SK-N-SH (cell line): ENCODE measurements at regions not wholly inside any gene's neighbourhood (a gene's known extent, or its start where the extent isn't known, plus 50 kb on each side); places are given as distances from the start of the nearest gene placed in this dataset.

ENCODE experiments used
- CTCF ChIA-PET: fragments of 300-600, 350-600 bp; formaldehyde crosslinking; extraction: SDS; loops from one replicate; lab custom pipeline; 2021; lab: Yijun Ruan, JAX
- POLR2A ChIA-PET: fragments of 350-600 bp; sonication (Branson Sonifier 250); formaldehyde crosslinking; extraction: SDS; loops from one replicate; lab custom pipeline; 2020; ENCODE audit warnings: antibody characterized with exemption, inconsistent platforms; lab: Yijun Ruan, JAX
- DNase-seq: peaks from one replicate; pipeline ENCODE4 v3.0.0; 2012
- H2AFZ ChIP-seq: fragments of 200-600 bp; sonication (generic); 2 replicates; pipeline ENCODE4 v1.8.1; 2016; ENCODE audit warnings: antibody characterized with exemption, mild to moderate bottlenecking, low read depth
- H3F3A ChIP-seq: fragments of 200-600 bp; sonication (generic); replicated peaks from 2 replicates; pipeline ENCODE3; 2016; ENCODE audit warnings: antibody characterized with exemption, mild to moderate bottlenecking; ENCODE audit not compliant: insufficient read depth
- H3K27ac ChIP-seq, 2 experiments: fragments of 200-500 bp in 1 of 2; fragments of 200-600 bp in 1 of 2; sonication (Bioruptor generic) in 1 of 2; sonication (generic), shearing (Covaris generic) in 1 of 2; 2 replicates each; pipeline versions ENCODE4 v1.5.1 to v1.6.1; 2014 to 2016; ENCODE audit warnings: low read depth in 2 of 2, inconsistent platforms in 1 of 2, low read length in 1 of 2, mild to moderate bottlenecking in 1 of 2, mixed read lengths in 1 of 2
- H3K27me3 ChIP-seq: fragments of 200-600 bp; sonication (generic), shearing (Covaris generic); 2 replicates; pipeline ENCODE4 v1.6.1; 2016; ENCODE audit warnings: mixed run types; ENCODE audit not compliant: insufficient read depth
- H3K36me3 ChIP-seq, 2 experiments: fragments of 200-500 bp in 1 of 2; fragments of 200-600 bp in 1 of 2; sonication (Bioruptor generic) in 1 of 2; sonication (generic) in 1 of 2; replicated peaks in 1 of 2; 2 replicates each; pipeline versions ENCODE3 to v1.5.1; 2014 to 2016; ENCODE audit warnings: low read length in 1 of 2, mild to moderate bottlenecking in 1 of 2; ENCODE audit not compliant: insufficient read depth in 2 of 2, control insufficient read depth in 1 of 2
- H3K4me1 ChIP-seq, 2 experiments: fragments of 200-500 bp in 1 of 2; fragments of 200-600 bp in 1 of 2; sonication (Bioruptor generic) in 1 of 2; sonication (generic), shearing (Covaris generic) in 1 of 2; 2 replicates each; pipeline versions ENCODE4 v1.5.1 to v1.6.1; 2014 to 2016; ENCODE audit warnings: low read depth in 1 of 2, low read length in 1 of 2, mixed run types in 1 of 2; ENCODE audit not compliant: insufficient read depth in 2 of 2, control insufficient read depth in 1 of 2
- H3K4me2 ChIP-seq: fragments of 200-600 bp; sonication (generic), shearing (Covaris generic); 2 replicates; pipeline ENCODE4 v1.6.1; 2017; ENCODE audit warnings: mixed run types
- H3K4me3 ChIP-seq, 2 experiments: fragments of 200-500 bp in 1 of 2; fragments of 200-600 bp in 1 of 2; sonication (Bioruptor generic) in 1 of 2; sonication (generic), shearing (Covaris generic) in 1 of 2; 2 replicates each; pipeline versions ENCODE4 v1.5.1 to v1.8.1; 2014 to 2016; ENCODE audit warnings: low read depth in 2 of 2, inconsistent platforms in 1 of 2, low read length in 1 of 2, mild to moderate bottlenecking in 1 of 2, mixed read lengths in 1 of 2, moderate library complexity in 1 of 2
- H3K79me2 ChIP-seq: fragments of 200-600 bp; sonication (generic); 2 replicates; pipeline ENCODE4 v1.8.1; 2017; ENCODE audit warnings: mild to moderate bottlenecking; ENCODE audit not compliant: insufficient read depth
- H3K9ac ChIP-seq: fragments of 200-600 bp; sonication (generic); 2 replicates; pipeline ENCODE4 v1.6.1; 2017; ENCODE audit warnings: mixed run types
- H3K9me2 ChIP-seq: fragments of 200-600 bp; sonication (generic); 2 replicates; pipeline ENCODE4 v1.6.1; 2017; ENCODE audit warnings: mixed run types
- H3K9me3 ChIP-seq: fragments of 200-600 bp; sonication (generic); 2 replicates; pipeline ENCODE4 v1.6.1; 2017; ENCODE audit warnings: mixed run types, mild to moderate bottlenecking, moderate library complexity
- H4K20me1 ChIP-seq: fragments of 200-600 bp; sonication (generic); 2 replicates; pipeline ENCODE4 v1.6.1; 2017; ENCODE audit warnings: mild to moderate bottlenecking, mixed run types; ENCODE audit not compliant: insufficient read depth
- EZH2phosphoT487 ChIP-seq: fragments of 200-600 bp; sonication (generic); IDR thresholded peaks from 2 replicates; pipeline ENCODE4 v1.6.1; 2017; ENCODE audit warnings: low read depth, mixed run types, mild to moderate bottlenecking, antibody characterized with exemption, moderate library complexity, borderline replicate concordance
- FOSL2 ChIP-seq: IDR thresholded peaks from 2 replicates; pipeline ENCODE4 v1.4.0; 2012; ENCODE audit warnings: low read depth, mild to moderate bottlenecking, moderate library complexity, borderline replicate concordance
- MAX ChIP-seq: IDR thresholded peaks from 2 replicates; pipeline ENCODE4 v1.4.0; 2012; ENCODE audit warnings: low read depth
- MXI1 ChIP-seq: IDR thresholded peaks from 2 replicates; pipeline ENCODE4 v1.6.1; 2012; ENCODE audit warnings: mild to moderate bottlenecking, low read depth, low read length, improper control_type of control experiment
- NRF1 ChIP-seq: IDR thresholded peaks from 2 replicates; pipeline ENCODE4 v1.6.1; 2012; ENCODE audit warnings: low read depth, mild to moderate bottlenecking, low read length
- PBX3 ChIP-seq: IDR thresholded peaks from 2 replicates; pipeline ENCODE4; 2012
- POLR2AphosphoS5 ChIP-seq: IDR thresholded peaks from 2 replicates; pipeline ENCODE4 v1.6.1; 2012; ENCODE audit warnings: low read depth, low read length
- RAD21 ChIP-seq: IDR thresholded peaks from 2 replicates; pipeline ENCODE4 v1.6.1; 2012; ENCODE audit warnings: mild to moderate bottlenecking, low read length
- RCOR1 ChIP-seq: fragments of 150-350 bp; IDR thresholded peaks from 2 replicates; pipeline ENCODE4 v1.6.1; 2017; ENCODE audit warnings: antibody characterized with exemption, low read length
- SIN3A ChIP-seq: IDR thresholded peaks from 2 replicates; pipeline ENCODE4 v1.6.1; 2012; ENCODE audit warnings: low read depth, mild to moderate bottlenecking, low read length, moderate library complexity, borderline replicate concordance
- TCF12 ChIP-seq: IDR thresholded peaks from 2 replicates; pipeline ENCODE4 v1.4.0; 2012
- USF2 ChIP-seq: fragments of 150-350 bp; IDR thresholded peaks from 2 replicates; pipeline ENCODE4 v1.6.1; 2017; ENCODE audit warnings: antibody characterized with exemption, low read length, low read depth, borderline replicate concordance
- YY1 ChIP-seq: IDR thresholded peaks from 2 replicates; pipeline ENCODE4 v1.4.0; 2012; ENCODE audit warnings: low read depth, mild to moderate bottlenecking
- WGBS: methylation state at CpG from one replicate; pipeline ENCODE4 v1.1.6; 2017; ENCODE audit warnings: low lambda C conversion rate; 5-methylcytosine and 5-hydroxymethylcytosine counted together
- TF ChIP-seq, protein P1 (sequence below): fragments of 150-350 bp; IDR thresholded peaks from 2 replicates; pipeline ENCODE4 v1.6.1; 2016; ENCODE audit warnings: mild to moderate bottlenecking, low read depth, low read length

DNA sequence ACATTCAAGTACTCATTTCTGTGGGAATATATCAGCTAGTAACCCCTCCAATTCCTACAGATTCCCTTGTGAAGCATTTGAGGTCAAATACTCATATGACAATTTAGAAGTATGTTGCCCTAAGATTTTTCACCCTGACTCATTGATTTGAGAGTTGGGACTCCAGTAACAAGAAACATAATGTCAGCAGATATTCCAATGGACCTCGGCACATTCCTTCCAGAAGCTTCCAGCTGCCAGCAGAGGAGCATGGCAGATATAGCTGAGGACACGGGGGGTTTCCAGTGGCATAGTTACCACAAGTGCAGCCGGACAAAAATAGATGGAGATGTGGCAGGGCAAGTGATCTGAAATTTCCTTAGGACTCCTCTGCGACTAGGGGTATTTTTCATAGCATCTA lies 101.9 kb upstream of the ARHGAP28 start:
- 81% methylated on average over 4 of the region's 4 CpGs for WGBS
- Histone ChIP-seq H3F3A (peaks cover 25% of the 10 kb centered on the region), H3K9ac (no peak overlapping the region), H3K79me2 (no peaks in the 10 kb centered on the region), H3K27ac (no peak overlapping the region), H3K27me3 (no peaks in the 10 kb centered on the region), H3K9me2 (no peaks in the 10 kb centered on the region), H3K4me1 (peaks cover 0 to 18% of the 10 kb centered on the region in 2 experiments; a peak in 2 of 4 replicates), H3K4me3 (no peak overlapping the region), H3K4me2 (no peak overlapping the region), H3K36me3 (no peaks in the 10 kb centered on the region), H3K9me3 (no peaks in the 10 kb centered on the region), H4K20me1 (no peaks in the 10 kb centered on the region), H2AFZ (no peak overlapping the region)
- POLR2A ChIA-PET = no interaction called here
- DNase-seq = no peak
- CTCF ChIA-PET = interaction anchor here (1.3 kb wide), 1 partner anchor 14 kb away, joined by 3 read pairs; no protein-coding TSS in a partner anchor
- TF ChIP-seq NRF1 (no peak), FOSL2 (no peak), USF2 (no peak), TCF12 (no peak), MAX (no peak), RCOR1 (no peak), SIN3A (no peak), RAD21 (no peak), POLR2AphosphoS5 (no peak), EZH2phosphoT487 (no peak), YY1 (no peak), PBX3 (no peak)
- TF ChIP-seq, protein P1, sequence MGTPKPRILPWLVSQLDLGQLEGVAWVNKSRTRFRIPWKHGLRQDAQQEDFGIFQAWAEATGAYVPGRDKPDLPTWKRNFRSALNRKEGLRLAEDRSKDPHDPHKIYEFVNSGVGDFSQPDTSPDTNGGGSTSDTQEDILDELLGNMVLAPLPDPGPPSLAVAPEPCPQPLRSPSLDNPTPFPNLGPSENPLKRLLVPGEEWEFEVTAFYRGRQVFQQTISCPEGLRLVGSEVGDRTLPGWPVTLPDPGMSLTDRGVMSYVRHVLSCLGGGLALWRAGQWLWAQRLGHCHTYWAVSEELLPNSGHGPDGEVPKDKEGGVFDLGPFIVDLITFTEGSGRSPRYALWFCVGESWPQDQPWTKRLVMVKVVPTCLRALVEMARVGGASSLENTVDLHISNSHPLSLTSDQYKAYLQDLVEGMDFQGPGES = no peak

- H3K79me2 ChIP-seq = no peaks in the 10 kb centered on the region
- H4K20me1 ChIP-seq = no peaks in the 10 kb centered on the region
- no peaks in the 10 kb centered on the region for H3K36me3 ChIP-seq
- WGBS = 72% methylated on average over 2 of the region's 2 CpGs
- no peak for DNase-seq
- H3K9ac ChIP-seq = no peak overlapping the region
- peaks cover 25% of the 10 kb centered on the region for H3F3A ChIP-seq
- H2AFZ ChIP-seq = no peak overlapping the region
- no peaks in the 10 kb centered on the region for H3K9me3 ChIP-seq
- TF ChIP-seq POLR2AphosphoS5 = no peak
- TF ChIP-seq MXI1 = no peak
- no peak for TF ChIP-seq NRF1
- TF ChIP-seq EZH2phosphoT487 = no peak
- no peak for TF ChIP-seq RCOR1
- TF ChIP-seq FOSL2 = no peak
- no peak for TF ChIP-seq MAX
- TF ChIP-seq RAD21 = no peak
- TF ChIP-seq, all 33 proteins: peak for 0
- Histone ChIP-seq H3K4me2 (no peak overlapping the region), H3K27me3 (no peaks in the 10 kb centered on the region), H3K4me3 (no peak overlapping the region), H3K9me2 (no peaks in the 10 kb centered on the region), H3K4me1 (peaks cover 0 to 18% of the 10 kb centered on the region in 2 experiments; a peak in 2 of 4 replicates), H3K27ac (no peak overlapping the region)
- ChIA-PET POLR2A (no interaction called here), CTCF (interaction anchor here (1.3 kb wide), 1 partner anchor 14 kb away, joined by 3 read pairs; no protein-coding TSS in a partner anchor)
Measured at GRCh38 chr18:6628187-6628586, 101.3 kb upstream of the ARHGAP28 start.
